GM19025 (cell line): ENCODE measurements at regions not wholly inside any gene's neighbourhood (a gene's known extent, or its start where the extent isn't known, plus 50 kb on each side); places are given as distances from the start of the nearest gene placed in this dataset.

ENCODE experiments used
- ATAC-seq: cut with Tn5 transposase; IDR thresholded peaks from one replicate; pipeline ENCODE4 v1.9.1; 2021; ENCODE audit warnings: mild to moderate bottlenecking, low read depth, moderate library complexity; ENCODE audit not compliant: unreplicated experiment

- no peak for ATAC-seq
Observed at GRCh38 chr15:48031466-48031865, 89.3 kb upstream of the SLC24A5 start.

GRCh38 chr15:48031973-48032372 is 88.8 kb upstream of the SLC24A5 start:
- no peak for ATAC-seq

GRCh38 chr15:48032911-48033310 is 87.9 kb upstream of the SLC24A5 start:
- ATAC-seq, result no peak

GRCh38 chr15:48038221-48038620 is 82.6 kb upstream of the SLC24A5 start:
- no peak for ATAC-seq

GRCh38 chr15:48040166-48040817 is 80.5 kb upstream of the SLC24A5 start:
- ATAC-seq, result no peak

- ATAC-seq, result no peak
Observed at GRCh38 chr15:48041454-48041853, 79.3 kb upstream of the SLC24A5 start.

- no peak for ATAC-seq
Observed at GRCh38 chr15:48046813-48047438, 73.9 kb upstream of the SLC24A5 start.

GRCh38 chr15:48049736-48050135 is 71.1 kb upstream of the SLC24A5 start:
- ATAC-seq, result no peak

GRCh38 chr15:48052946-48053345 is 67.8 kb upstream of the SLC24A5 start:
- no peak for ATAC-seq

GRCh38 chr15:48058371-48058770 is 62.4 kb upstream of the SLC24A5 start:
- no peak for ATAC-seq

- no peak for ATAC-seq
Observed at GRCh38 chr15:48059791-48060190, 61.0 kb upstream of the SLC24A5 start.

GRCh38 chr15:48060396-48060795 is 60.4 kb upstream of the SLC24A5 start:
- no peak for ATAC-seq

GRCh38 chr15:48061605-48062004 is 59.2 kb upstream of the SLC24A5 start:
- ATAC-seq, result no peak

- ATAC-seq, result no peak
Observed at GRCh38 chr15:48062148-48062872, 58.5 kb upstream of the SLC24A5 start.

GRCh38 chr15:48063411-48063985 is 57.3 kb upstream of the SLC24A5 start:
- ATAC-seq, result no peak

- ATAC-seq, result no peak
Observed at GRCh38 chr15:48064421-48064820, 56.4 kb upstream of the SLC24A5 start.

- no peak for ATAC-seq
Observed at GRCh38 chr15:48066456-48066855, 54.3 kb upstream of the SLC24A5 start.
